PFSK-1 (cell line): ENCODE measurements at regions not wholly inside any gene's neighbourhood (a gene's known extent, or its start where the extent isn't known, plus 50 kb on each side); places are given as distances from the start of the nearest gene placed in this dataset.

ENCODE experiments used
- POLR2AphosphoS5 ChIP-seq: IDR thresholded peaks from 2 replicates; pipeline ENCODE4 v1.6.1; 2012; ENCODE audit warnings: low read depth, mild to moderate bottlenecking, control low read depth, low read length, moderate library complexity
- TAF1 ChIP-seq: IDR thresholded peaks from 2 replicates; pipeline ENCODE4 v1.6.1; 2012; ENCODE audit warnings: low read length, control low read depth, borderline replicate concordance; ENCODE audit not compliant: insufficient read depth
- TF ChIP-seq, protein P1 (sequence below), 2 experiments: IDR thresholded peaks; 2 replicates each; pipeline versions ENCODE4 v1.6.1 to v1.8.0; 2011 to 2012; ENCODE audit warnings: low read depth in 2 of 2, low read length in 2 of 2, control low read depth in 1 of 2, inconsistent platforms in 1 of 2, mild to moderate bottlenecking in 1 of 2, moderate library complexity in 1 of 2; ENCODE audit not compliant: insufficient read depth in 1 of 2

DNA sequence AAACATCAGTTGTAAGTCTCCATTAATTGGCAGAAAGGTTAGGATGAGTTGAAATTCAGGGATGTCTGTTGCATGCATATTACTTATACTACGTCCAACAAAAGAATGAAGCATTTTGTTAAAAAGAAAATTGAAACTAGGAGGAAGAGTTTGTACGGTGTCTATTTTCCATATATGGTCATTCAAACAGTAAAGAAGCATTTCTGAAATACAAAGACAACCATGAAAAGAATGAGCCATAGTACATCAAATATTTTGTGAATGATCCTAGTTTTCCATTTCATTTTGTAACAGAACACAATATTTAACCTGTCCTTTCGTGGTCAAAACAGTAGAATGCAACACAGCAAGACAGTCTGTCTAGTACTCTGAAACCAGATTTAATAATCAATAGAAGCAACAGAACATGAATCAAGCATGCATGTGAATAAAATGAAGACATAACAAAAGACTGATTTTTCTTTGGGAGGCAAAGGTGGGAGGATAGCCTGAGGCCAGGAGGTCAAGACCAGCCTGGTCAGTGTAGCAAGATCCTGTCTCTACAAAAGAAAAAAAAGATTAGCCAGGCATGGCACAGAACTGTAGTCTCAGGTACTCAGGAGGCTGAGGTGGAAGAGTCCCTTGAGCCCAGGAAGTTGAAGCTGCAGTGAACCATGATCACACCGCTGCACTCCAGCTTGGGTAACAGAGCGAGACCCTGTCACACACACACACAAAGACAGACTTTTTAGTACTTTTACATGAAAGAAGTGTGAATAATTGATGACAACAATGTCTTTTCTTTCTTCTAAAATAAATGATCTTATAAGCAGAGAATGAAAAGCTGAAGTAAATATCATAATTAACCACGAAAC is 156.0 kb downstream of the LRIG3 start:
- TF ChIP-seq TAF1 = no peak
- TF ChIP-seq POLR2AphosphoS5 = no peak
- TF ChIP-seq, protein P1, sequence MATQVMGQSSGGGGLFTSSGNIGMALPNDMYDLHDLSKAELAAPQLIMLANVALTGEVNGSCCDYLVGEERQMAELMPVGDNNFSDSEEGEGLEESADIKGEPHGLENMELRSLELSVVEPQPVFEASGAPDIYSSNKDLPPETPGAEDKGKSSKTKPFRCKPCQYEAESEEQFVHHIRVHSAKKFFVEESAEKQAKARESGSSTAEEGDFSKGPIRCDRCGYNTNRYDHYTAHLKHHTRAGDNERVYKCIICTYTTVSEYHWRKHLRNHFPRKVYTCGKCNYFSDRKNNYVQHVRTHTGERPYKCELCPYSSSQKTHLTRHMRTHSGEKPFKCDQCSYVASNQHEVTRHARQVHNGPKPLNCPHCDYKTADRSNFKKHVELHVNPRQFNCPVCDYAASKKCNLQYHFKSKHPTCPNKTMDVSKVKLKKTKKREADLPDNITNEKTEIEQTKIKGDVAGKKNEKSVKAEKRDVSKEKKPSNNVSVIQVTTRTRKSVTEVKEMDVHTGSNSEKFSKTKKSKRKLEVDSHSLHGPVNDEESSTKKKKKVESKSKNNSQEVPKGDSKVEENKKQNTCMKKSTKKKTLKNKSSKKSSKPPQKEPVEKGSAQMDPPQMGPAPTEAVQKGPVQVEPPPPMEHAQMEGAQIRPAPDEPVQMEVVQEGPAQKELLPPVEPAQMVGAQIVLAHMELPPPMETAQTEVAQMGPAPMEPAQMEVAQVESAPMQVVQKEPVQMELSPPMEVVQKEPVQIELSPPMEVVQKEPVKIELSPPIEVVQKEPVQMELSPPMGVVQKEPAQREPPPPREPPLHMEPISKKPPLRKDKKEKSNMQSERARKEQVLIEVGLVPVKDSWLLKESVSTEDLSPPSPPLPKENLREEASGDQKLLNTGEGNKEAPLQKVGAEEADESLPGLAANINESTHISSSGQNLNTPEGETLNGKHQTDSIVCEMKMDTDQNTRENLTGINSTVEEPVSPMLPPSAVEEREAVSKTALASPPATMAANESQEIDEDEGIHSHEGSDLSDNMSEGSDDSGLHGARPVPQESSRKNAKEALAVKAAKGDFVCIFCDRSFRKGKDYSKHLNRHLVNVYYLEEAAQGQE (IDR thresholded peaks at IDR 0.05; ENCODE audit: insufficient read depth in 1 of 2, low read depth in 2 of 2, low read length in 2 of 2) = no peak
